ENCODE measurements at regions not wholly inside any gene's neighbourhood (a gene's known extent, or its start where the extent isn't known, plus 50 kb on each side); places are given as distances from the start of the nearest gene placed in this dataset.

DNA sequence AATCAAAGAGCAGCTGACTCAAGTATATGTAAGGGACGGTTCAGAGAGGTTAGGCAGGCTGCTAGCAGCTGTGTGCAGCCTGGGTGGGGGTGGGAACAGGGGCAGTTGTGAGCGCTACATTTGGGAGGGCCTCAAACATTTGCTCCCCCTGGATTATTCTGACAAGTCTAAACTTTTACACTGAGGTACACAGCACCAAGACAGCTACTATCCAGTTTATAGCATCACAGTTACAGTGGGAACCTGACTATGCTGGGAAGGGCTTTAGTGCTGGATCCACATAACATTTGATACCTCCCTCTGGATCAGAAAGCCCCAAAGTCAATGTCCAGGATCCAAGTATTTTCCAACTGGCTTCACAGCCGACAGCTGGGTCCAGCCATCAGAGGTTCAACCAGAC lies 55.8 kb upstream of the GIMD1 start:
- TF ChIP-seq, protein P1, sequence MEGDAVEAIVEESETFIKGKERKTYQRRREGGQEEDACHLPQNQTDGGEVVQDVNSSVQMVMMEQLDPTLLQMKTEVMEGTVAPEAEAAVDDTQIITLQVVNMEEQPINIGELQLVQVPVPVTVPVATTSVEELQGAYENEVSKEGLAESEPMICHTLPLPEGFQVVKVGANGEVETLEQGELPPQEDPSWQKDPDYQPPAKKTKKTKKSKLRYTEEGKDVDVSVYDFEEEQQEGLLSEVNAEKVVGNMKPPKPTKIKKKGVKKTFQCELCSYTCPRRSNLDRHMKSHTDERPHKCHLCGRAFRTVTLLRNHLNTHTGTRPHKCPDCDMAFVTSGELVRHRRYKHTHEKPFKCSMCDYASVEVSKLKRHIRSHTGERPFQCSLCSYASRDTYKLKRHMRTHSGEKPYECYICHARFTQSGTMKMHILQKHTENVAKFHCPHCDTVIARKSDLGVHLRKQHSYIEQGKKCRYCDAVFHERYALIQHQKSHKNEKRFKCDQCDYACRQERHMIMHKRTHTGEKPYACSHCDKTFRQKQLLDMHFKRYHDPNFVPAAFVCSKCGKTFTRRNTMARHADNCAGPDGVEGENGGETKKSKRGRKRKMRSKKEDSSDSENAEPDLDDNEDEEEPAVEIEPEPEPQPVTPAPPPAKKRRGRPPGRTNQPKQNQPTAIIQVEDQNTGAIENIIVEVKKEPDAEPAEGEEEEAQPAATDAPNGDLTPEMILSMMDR (IDR thresholded peaks at IDR 0.05) = no peak
- TF ChIP-seq POLR2AphosphoS5 (IDR thresholded peaks at IDR 0.05) (no peak), EP300 (IDR thresholded peaks at IDR 0.05) (no peak)

Measured in suprapubic skin (tissue), 4 donors.